ENCODE measurements at regions not wholly inside any gene's neighbourhood (a gene's known extent, or its start where the extent isn't known, plus 50 kb on each side); places are given as distances from the start of the nearest gene placed in this dataset.

GRCh38 chr4:178264001-178264400 lies 821.8 kb upstream of the AGA start:
- no peaks in the 10 kb centered on the region for H3K4me1 ChIP-seq (ENCODE audit: control insufficient read depth in 5 of 5, insufficient read depth in 5 of 5, low read length in 5 of 5)
- H3K9ac ChIP-seq (ENCODE audit: insufficient read depth in 1 of 2, low read length in 2 of 2) = no peak overlapping the region
- DNase-seq = no peak
- no peaks in the 10 kb centered on the region for H3K9me3 ChIP-seq (ENCODE audit: control insufficient read depth in 4 of 4, insufficient read depth in 3 of 4, low read length in 3 of 4)
- no peak overlapping the region for H3K27ac ChIP-seq (ENCODE audit: low read depth in 1 of 2, low read length in 1 of 2)
- 83% methylated on average over 3 of the region's 3 CpGs for WGBS, 2 donors
- H3K4me3 ChIP-seq = no peak overlapping the region
- TF ChIP-seq, protein P1, sequence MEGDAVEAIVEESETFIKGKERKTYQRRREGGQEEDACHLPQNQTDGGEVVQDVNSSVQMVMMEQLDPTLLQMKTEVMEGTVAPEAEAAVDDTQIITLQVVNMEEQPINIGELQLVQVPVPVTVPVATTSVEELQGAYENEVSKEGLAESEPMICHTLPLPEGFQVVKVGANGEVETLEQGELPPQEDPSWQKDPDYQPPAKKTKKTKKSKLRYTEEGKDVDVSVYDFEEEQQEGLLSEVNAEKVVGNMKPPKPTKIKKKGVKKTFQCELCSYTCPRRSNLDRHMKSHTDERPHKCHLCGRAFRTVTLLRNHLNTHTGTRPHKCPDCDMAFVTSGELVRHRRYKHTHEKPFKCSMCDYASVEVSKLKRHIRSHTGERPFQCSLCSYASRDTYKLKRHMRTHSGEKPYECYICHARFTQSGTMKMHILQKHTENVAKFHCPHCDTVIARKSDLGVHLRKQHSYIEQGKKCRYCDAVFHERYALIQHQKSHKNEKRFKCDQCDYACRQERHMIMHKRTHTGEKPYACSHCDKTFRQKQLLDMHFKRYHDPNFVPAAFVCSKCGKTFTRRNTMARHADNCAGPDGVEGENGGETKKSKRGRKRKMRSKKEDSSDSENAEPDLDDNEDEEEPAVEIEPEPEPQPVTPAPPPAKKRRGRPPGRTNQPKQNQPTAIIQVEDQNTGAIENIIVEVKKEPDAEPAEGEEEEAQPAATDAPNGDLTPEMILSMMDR (IDR thresholded peaks at IDR 0.05; ENCODE audit: control extremely low read depth, extremely low read depth) = no peak
- ATAC-seq (ENCODE audit: insufficient read depth, low FRiP score) = no peak
- H3K36me3 ChIP-seq (ENCODE audit: control insufficient read depth in 4 of 4, insufficient read depth in 4 of 4, low read length in 4 of 4) = no peaks in the 10 kb centered on the region
- no peaks in the 10 kb centered on the region for H3K27me3 ChIP-seq (ENCODE audit: control insufficient read depth in 3 of 3, insufficient read depth in 3 of 3, low read length in 2 of 3)

GRCh38 chr4:178271386-178271785 lies 829.1 kb upstream of the AGA start:
- Histone ChIP-seq H3K4me1 (ENCODE audit: control insufficient read depth in 5 of 5, insufficient read depth in 5 of 5, low read length in 5 of 5) (no peaks in the 10 kb centered on the region), H3K4me3 (no peak overlapping the region), H3K27ac (ENCODE audit: low read depth in 1 of 2, low read length in 1 of 2) (no peak overlapping the region), H3K9me3 (ENCODE audit: control insufficient read depth in 4 of 4, insufficient read depth in 3 of 4, low read length in 3 of 4) (no peaks in the 10 kb centered on the region), H3K27me3 (ENCODE audit: control insufficient read depth in 3 of 3, insufficient read depth in 3 of 3, low read length in 2 of 3) (no peaks in the 10 kb centered on the region), H3K36me3 (ENCODE audit: control insufficient read depth in 4 of 4, insufficient read depth in 4 of 4, low read length in 4 of 4) (no peaks in the 10 kb centered on the region), H3K9ac (ENCODE audit: insufficient read depth in 1 of 2, low read length in 2 of 2) (no peak overlapping the region)
- TF ChIP-seq, protein P1 (IDR thresholded peaks at IDR 0.05; ENCODE audit: control extremely low read depth, extremely low read depth) = no peak
- 88 to 92% methylated on average over 6 of the region's 6 CpGs for WGBS, 2 donors
- DNase-seq (no peak), ATAC-seq (ENCODE audit: insufficient read depth, low FRiP score) (no peak)

- no peak overlapping the region for H3K9ac ChIP-seq (ENCODE audit: insufficient read depth in 1 of 2, low read length in 2 of 2)
- no peaks in the 10 kb centered on the region for H3K9me3 ChIP-seq (ENCODE audit: control insufficient read depth in 4 of 4, insufficient read depth in 3 of 4, low read length in 3 of 4)
- H3K4me1 ChIP-seq (ENCODE audit: control insufficient read depth in 5 of 5, insufficient read depth in 5 of 5, low read length in 5 of 5) = no peaks in the 10 kb centered on the region
- H3K36me3 ChIP-seq (ENCODE audit: control insufficient read depth in 4 of 4, insufficient read depth in 4 of 4, low read length in 4 of 4) = no peaks in the 10 kb centered on the region
- no peak overlapping the region for H3K27ac ChIP-seq (ENCODE audit: low read depth in 1 of 2, low read length in 1 of 2)
- TF ChIP-seq, protein P1 (IDR thresholded peaks at IDR 0.05; ENCODE audit: control extremely low read depth, extremely low read depth) = no peak
- H3K4me3 ChIP-seq = no peak overlapping the region
- DNase-seq = no peak
- no peak for ATAC-seq (ENCODE audit: insufficient read depth, low FRiP score)
- 86 to 89% methylated on average over 2 of the region's 2 CpGs for WGBS, 2 donors
- no peaks in the 10 kb centered on the region for H3K27me3 ChIP-seq (ENCODE audit: control insufficient read depth in 3 of 3, insufficient read depth in 3 of 3, low read length in 2 of 3)
These were observed 830.9 kb upstream of the AGA start for GRCh38 chr4:178273168-178273567.

DNA sequence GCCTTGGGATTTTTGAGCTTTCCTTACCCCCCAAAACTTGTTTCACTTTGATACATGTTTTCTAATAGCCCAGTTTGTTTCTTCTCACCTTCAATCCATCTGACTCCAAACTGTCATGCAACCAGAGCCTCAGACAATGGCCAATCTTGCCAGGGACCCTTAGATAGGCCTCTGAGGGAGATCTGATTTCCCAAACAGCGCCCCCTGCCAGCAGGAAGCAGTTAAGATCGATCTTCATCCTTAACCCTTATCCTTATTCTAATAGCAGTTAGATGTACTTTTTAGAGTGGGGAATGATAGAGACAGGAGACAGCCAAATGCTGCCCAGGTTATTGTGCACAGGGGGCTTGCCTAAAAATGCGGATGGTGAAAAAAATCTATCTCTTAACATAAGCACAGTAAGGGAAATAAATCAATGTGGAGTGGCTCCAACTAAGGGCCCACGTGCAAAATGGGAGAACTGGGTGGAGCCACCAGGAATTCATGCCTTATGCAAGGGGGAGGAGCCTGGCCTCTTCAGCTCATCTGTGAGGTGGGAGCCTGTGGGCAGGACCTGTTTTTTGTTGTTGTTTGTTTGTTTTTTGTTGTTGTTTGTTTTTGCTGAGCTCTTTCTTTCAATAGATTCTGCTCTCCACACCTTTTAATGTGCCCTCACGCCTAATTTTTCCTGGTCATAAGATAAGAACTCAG lies 833.6 kb upstream of the AGA start:
- Histone ChIP-seq H3K9me3 (ENCODE audit: control insufficient read depth in 4 of 4, insufficient read depth in 3 of 4, low read length in 3 of 4) (no peaks in the 10 kb centered on the region), H3K4me1 (ENCODE audit: control insufficient read depth in 5 of 5, insufficient read depth in 5 of 5, low read length in 5 of 5) (no peaks in the 10 kb centered on the region), H3K9ac (ENCODE audit: insufficient read depth in 1 of 2, low read length in 2 of 2) (no peak overlapping the region), H3K27ac (ENCODE audit: low read depth in 1 of 2, low read length in 1 of 2) (no peak overlapping the region), H3K27me3 (ENCODE audit: control insufficient read depth in 3 of 3, insufficient read depth in 3 of 3, low read length in 2 of 3) (no peaks in the 10 kb centered on the region), H3K36me3 (ENCODE audit: control insufficient read depth in 4 of 4, insufficient read depth in 4 of 4, low read length in 4 of 4) (no peaks in the 10 kb centered on the region), H3K4me3 (no peak overlapping the region)
- DNase-seq (no peak), ATAC-seq (ENCODE audit: insufficient read depth, low FRiP score) (no peak)
- TF ChIP-seq, protein P1 (IDR thresholded peaks at IDR 0.05; ENCODE audit: control extremely low read depth, extremely low read depth) = no peak
- 68 to 75% methylated on average over 5 of the region's 5 CpGs for WGBS, 2 donors
